Ovary (tissue), 3 donors: ENCODE measurements at regions not wholly inside any gene's neighbourhood (a gene's known extent, or its start where the extent isn't known, plus 50 kb on each side); places are given as distances from the start of the nearest gene placed in this dataset.

ENCODE experiments used
- EP300 ChIP-seq: sonication (generic); formaldehyde crosslinking; IDR thresholded peaks from one replicate; pipeline ENCODE4 v1.6.1; 2017; ENCODE audit warnings: antibody characterized with exemption
- POLR2A ChIP-seq: fragments of 450-650 bp; IDR thresholded peaks from one replicate; pipeline ENCODE4 v1.6.1; 2017; ENCODE audit warnings: antibody characterized with exemption, mild to moderate bottlenecking, moderate library complexity
- TF ChIP-seq, protein P1 (sequence below), 3 donors: fragments of 450-650 bp in 2 of 3; fragments of 200-600 bp in 1 of 3; IDR thresholded peaks; one replicate each; pipeline versions ENCODE4 v1.5.1 to v1.8.0; 2016 to 2022; ENCODE audit warnings: antibody characterized with exemption in 3 of 3, mild to moderate bottlenecking in 1 of 3
- donor health status: DM: no; HTN: no; CAD: no.

DNA sequence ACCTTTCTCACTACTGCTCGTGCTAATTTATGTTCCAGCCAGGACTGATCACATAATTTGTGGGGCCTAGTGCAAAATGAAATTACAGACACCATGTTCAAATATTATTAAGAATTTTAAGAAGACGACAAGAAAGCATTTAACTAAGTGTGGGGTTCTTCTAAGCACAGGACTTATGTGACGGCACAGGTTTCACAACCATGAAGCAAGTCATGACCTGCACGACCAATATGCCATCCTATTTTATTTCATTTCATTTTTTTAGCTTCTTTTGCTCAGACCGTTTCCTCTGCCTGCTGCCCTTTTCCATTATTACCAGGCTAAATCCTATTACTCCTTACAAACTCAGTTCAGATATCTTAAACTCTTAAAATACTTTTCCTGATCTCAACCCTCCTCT is 462.5 kb downstream of the AASDHPPT start:
- TF ChIP-seq EP300, result no peak
- TF ChIP-seq, protein P1, sequence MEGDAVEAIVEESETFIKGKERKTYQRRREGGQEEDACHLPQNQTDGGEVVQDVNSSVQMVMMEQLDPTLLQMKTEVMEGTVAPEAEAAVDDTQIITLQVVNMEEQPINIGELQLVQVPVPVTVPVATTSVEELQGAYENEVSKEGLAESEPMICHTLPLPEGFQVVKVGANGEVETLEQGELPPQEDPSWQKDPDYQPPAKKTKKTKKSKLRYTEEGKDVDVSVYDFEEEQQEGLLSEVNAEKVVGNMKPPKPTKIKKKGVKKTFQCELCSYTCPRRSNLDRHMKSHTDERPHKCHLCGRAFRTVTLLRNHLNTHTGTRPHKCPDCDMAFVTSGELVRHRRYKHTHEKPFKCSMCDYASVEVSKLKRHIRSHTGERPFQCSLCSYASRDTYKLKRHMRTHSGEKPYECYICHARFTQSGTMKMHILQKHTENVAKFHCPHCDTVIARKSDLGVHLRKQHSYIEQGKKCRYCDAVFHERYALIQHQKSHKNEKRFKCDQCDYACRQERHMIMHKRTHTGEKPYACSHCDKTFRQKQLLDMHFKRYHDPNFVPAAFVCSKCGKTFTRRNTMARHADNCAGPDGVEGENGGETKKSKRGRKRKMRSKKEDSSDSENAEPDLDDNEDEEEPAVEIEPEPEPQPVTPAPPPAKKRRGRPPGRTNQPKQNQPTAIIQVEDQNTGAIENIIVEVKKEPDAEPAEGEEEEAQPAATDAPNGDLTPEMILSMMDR (IDR thresholded peaks at IDR 0.05), result no peak
- TF ChIP-seq POLR2A, result no peak
